Activated T-helper 1 cell treated with Interleukin-2 at 50 U/mL for 16 hours (primary cell): ENCODE measurements at regions not wholly inside any gene's neighbourhood (a gene's known extent, or its start where the extent isn't known, plus 50 kb on each side); places are given as distances from the start of the nearest gene placed in this dataset.

Experiments used
- DNase-seq: peaks from one replicate; pipeline ENCODE4 v3.0.0-alpha.2; 2020; ENCODE audit warnings: low read depth

DNA sequence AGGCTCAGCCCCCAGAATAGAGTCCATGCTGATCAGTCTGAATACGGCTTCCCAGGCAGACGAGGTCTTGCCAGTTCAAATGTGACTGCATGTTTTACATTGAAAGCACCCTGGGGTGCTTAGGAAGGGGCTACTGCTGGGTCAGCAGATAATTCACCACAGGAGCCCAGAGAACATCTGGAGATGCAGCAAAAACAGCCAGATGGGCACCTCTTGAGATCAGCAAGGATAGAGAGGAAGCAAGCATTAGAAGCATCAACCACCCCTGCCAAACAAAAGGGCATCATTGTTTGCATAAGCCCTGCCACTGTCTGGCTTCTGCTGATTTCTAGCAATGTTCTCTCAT lies 403.1 kb downstream of the RRAGC start:
- DNase-seq, result no peak

GRCh38 chr1:38455829-38456530 lies 403.6 kb downstream of the RRAGC start:
- no peak for DNase-seq

DNA sequence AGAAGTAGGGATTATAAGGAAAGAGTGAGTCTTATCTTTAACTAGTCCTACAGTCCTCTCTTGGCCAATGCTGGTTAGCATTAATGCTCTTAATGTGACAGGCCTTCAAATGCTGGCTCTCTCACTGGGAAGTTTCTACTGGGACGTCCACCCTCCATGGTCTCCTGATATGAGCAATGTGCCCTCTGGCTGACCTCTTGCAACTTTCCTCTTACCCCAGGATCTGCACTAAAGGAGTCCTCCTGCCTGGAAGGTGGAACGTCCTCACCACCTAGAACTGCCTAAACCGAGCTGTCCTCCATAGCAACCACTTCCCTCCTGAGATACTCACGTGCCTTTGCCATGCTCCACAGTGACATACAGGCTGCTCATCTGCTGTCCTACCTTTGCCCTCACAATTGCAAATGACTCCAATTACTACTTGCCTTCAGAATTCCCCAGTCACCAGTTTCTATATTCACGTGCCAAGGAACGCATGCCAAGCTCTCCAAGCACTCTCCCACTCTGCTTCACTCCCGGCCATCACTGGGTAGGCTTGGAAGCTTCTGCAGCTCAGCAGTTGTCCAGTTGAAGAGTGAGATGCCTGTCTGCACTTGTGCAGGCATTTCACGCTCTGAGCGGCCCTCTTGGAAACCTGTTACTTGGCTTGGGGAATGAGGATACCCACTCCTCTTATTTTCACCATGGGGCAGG lies 404.7 kb downstream of the RRAGC start:
- no peak for DNase-seq

GRCh38 chr1:38454236-38454635 lies 405.3 kb downstream of the RRAGC start:
- DNase-seq, result no peak

- no peak for DNase-seq
Observed at GRCh38 chr1:38452246-38452645, 405.7 kb upstream of the POU3F1 start.

GRCh38 chr1:38451541-38451993 lies 405.0 kb upstream of the POU3F1 start:
- DNase-seq, result no peak

GRCh38 chr1:38448893-38449292 lies 402.3 kb upstream of the POU3F1 start:
- DNase-seq, result no peak

- DNase-seq, result no peak
Observed at GRCh38 chr1:38446936-38447335, 400.3 kb upstream of the POU3F1 start.

DNA sequence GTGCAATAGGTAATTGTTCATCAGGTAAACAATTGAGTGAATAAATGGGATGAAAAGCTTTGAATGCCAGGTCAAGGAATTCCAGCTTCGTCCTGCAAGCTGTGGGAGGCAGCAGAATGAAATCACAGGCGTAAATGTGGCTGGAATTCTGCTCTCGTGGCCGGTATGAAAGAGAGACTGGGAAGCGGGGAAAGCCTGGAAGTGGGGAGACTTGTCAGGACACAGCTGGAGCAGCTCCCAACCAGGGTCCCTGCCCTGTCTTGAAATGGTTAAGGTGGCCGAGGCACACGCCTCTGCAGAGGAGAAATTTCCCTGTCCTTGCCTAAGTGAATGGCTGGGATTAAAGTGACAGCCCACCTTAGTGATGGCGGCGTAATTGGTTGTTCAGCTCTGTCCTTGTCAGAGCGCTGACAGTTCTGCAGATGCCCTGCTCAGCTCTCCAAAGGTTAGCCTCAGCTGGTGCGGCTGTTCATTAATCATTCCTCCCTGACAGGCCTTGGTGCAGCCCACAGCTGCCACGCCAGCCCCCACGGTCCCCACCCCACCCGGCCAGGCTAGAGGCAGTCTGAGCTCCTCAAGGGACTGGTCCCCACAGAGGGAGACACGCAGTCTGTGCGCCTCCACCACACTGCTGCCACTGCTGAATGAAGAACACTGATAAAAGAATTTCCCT lies 398.3 kb upstream of the POU3F1 start:
- no peak for DNase-seq

GRCh38 chr1:38444311-38444710 lies 397.7 kb upstream of the POU3F1 start:
- no peak for DNase-seq

GRCh38 chr1:38440402-38440801 lies 393.8 kb upstream of the POU3F1 start:
- DNase-seq, result no peak

GRCh38 chr1:38436749-38437148 lies 390.2 kb upstream of the POU3F1 start:
- no peak for DNase-seq

- no peak for DNase-seq
Observed at GRCh38 chr1:38436006-38436405, 389.4 kb upstream of the POU3F1 start.

DNA sequence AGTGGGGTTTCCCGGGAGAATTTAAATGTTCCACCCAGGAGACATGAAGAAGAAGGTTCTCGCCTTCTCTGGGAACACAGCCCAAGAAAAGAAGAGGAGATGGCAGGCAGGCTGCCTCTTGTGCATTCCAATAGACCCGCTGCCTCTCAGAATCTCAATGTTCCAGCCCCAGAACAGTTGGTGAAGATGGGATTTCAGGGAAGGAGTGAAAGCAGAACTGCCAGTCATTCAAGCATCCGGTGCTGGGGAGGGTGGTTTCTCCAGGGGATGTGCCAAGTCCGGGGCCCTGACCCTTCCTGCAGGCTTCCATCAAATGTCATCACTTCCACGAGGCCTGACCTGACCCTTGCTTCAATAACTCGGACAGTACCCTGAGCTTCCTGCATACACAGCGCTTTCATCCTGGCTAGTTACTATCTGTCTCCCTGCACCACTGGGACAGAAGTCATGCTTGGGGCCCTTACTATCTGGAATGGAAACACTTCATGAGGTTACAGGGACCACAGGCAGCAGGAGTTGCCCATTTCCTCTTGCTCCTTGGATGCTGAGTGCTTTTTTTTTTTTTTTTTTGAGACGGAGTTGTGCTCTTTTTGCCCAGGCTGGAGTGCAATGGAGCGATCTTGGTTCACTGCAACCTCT lies 386.6 kb upstream of the POU3F1 start:
- no peak for DNase-seq

- DNase-seq, result no peak
Observed at GRCh38 chr1:38431535-38432376, 385.2 kb upstream of the POU3F1 start.

- no peak for DNase-seq
Observed at GRCh38 chr1:38430949-38431348, 384.4 kb upstream of the POU3F1 start.

GRCh38 chr1:38424677-38425076 lies 378.1 kb upstream of the POU3F1 start:
- DNase-seq, result no peak

DNA sequence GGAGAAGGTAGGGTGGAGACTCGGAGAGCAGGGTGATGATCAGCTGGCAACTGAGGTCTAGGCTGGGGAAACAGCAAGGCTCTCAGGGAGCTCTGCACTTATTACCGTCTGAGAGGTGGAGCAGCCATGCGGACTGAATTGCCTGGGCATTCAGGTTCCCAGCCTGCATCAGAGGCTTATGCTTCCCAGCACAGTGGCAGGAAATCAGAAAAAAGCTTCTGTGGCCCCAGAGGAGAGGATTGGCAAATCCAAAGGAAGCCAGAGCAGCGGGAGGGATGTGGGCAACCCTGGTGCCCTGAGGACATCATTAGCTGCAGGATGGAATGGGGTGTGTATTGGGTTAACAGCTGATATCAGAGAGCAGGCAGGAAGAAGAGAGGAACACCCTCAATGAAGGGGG lies 374.1 kb upstream of the POU3F1 start:
- no peak for DNase-seq

DNA sequence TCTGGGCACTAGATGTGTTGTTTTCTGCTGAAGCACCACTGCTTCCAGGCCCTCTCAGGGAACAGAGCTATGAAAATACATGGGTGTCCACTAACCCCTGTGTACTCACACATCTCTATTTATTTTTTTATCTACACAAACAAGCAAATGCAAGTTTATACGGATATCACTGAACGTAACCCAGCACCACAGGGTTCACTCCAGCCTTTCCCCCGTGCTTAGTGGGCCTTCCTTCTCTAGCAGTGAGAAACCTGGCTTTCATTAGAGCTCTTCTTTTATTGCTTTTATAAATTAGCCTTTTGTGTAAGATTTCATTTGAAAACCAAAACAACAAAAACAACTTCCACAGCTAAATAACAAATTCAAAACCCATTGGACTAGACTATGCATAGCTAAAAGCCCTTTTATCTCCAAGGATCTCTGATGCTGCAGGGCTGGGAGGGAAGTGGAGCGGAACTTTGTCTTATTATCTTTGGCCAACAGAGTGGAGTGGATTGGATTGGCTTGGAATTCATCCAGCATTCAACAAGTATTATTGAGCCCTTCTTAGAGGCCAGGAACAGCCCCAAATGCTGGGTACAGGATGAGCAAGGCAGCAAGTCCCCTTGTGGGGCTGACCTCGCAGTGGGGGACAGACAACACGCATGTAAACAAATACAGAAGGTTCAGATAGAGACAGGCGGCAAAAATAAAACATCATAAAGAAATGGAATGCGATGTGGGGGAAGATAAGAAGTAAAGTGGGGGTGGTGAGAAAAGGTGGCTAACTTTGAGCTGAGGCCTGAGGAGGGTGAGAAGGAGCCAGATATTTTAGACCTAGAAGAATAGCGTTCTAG lies 371.8 kb upstream of the POU3F1 start:
- DNase-seq, result no peak

- no peak for DNase-seq
Observed at GRCh38 chr1:38403667-38404066, 357.1 kb upstream of the POU3F1 start.

DNA sequence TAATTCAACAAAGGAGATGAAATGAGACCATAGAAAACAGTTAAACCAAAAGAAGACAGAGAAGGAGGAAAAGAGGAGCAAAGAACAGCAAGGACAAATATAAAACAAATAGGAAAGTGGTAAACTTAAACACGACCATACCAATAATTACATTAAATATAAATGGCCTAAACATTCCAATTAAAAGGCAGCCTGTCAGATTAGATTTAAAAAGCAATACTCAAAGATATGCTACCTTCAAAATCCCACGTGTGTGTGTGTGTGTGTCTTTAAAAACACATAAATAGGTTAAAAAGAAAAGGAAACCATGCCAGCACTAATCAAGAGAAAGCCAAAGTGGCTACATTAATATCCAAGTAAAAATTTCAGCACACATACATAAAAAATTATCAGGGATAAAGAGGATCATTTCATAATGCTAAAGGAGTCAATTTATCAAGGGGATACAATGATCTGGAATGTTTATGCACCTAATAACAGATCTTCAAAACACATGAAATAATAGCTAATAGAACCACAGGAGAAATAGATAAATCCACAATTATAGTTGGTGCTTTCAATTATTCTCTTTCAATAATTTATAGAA lies 355.7 kb upstream of the POU3F1 start:
- DNase-seq, result no peak
